OCI-LY1 (cell line): ENCODE measurements at regions not wholly inside any gene's neighbourhood (a gene's known extent, or its start where the extent isn't known, plus 50 kb on each side); places are given as distances from the start of the nearest gene placed in this dataset.

Experiments used
- CTCF ChIP-seq: fragments of 200-600 bp; sonication (generic), shearing (Covaris generic); IDR thresholded peaks from 2 replicates; pipeline ENCODE4 v1.5.1; 2017; ENCODE audit warnings: mild to moderate bottlenecking, antibody characterized with exemption, low read length, moderate library complexity, mixed read lengths
- EZH2 ChIP-seq: fragments of 200-600 bp; sonication (generic), shearing (Covaris generic); IDR thresholded peaks from 2 replicates; pipeline ENCODE4 v1.8.0; 2017; ENCODE audit warnings: borderline replicate concordance, mixed run types, mild to moderate bottlenecking, antibody characterized with exemption, low read length, moderate library complexity, mixed read lengths

GRCh38 chr2:40034801-40035200 is 255.7 kb upstream of the THUMPD2 start:
- TF ChIP-seq CTCF = no peak
- no peak for TF ChIP-seq EZH2
